Liver (tissue), 8 donors: ENCODE measurements at regions not wholly inside any gene's neighbourhood (a gene's known extent, or its start where the extent isn't known, plus 50 kb on each side); places are given as distances from the start of the nearest gene placed in this dataset.

Source experiments
- DNase-seq: peaks from one replicate; pipeline ENCODE4 v3.0.0-alpha.2; 2017; ENCODE audit warnings: low spot score
- H3K27ac ChIP-seq, 2 donors: one replicate each; pipeline ENCODE4 v1.7.0; 2013; ENCODE audit warnings: inconsistent platforms in 2 of 2, low read length in 2 of 2, control low read depth in 1 of 2, low read depth in 1 of 2, mild to moderate bottlenecking in 1 of 2
- H3K27me3 ChIP-seq, 4 donors: one replicate each; pipeline versions ENCODE4 v1.6.1 to v1.7.0; 2013; ENCODE audit warnings: low read length in 3 of 4, inconsistent platforms in 1 of 4, mild to moderate bottlenecking in 1 of 4, moderate library complexity in 1 of 4; ENCODE audit not compliant: control insufficient read depth in 4 of 4, insufficient read depth in 4 of 4
- H3K36me3 ChIP-seq, 4 donors: one replicate each; pipeline versions ENCODE4 v1.6.1 to v1.7.0; 2013; ENCODE audit warnings: low read length in 3 of 4, mild to moderate bottlenecking in 3 of 4, low read depth in 1 of 4, moderate library complexity in 1 of 4; ENCODE audit not compliant: control insufficient read depth in 4 of 4, insufficient read depth in 3 of 4
- H3K4me1 ChIP-seq, 4 donors: one replicate each; pipeline versions ENCODE4 v1.6.1 to v1.7.0; 2013; ENCODE audit warnings: low read length in 3 of 4, mild to moderate bottlenecking in 3 of 4, moderate library complexity in 1 of 4; ENCODE audit not compliant: control insufficient read depth in 4 of 4, insufficient read depth in 4 of 4
- H3K4me3 ChIP-seq, 3 donors: one replicate each; pipeline versions ENCODE4 v1.6.1 to v1.7.0; 2013; ENCODE audit warnings: low read length in 3 of 3, control low read depth in 1 of 3, low read depth in 1 of 3, mild to moderate bottlenecking in 1 of 3
- H3K9ac ChIP-seq, 2 donors: one replicate each; pipeline ENCODE4 v1.7.0; 2013; ENCODE audit warnings: low read length in 2 of 2, mild to moderate bottlenecking in 2 of 2, moderate library complexity in 2 of 2, control low read depth in 1 of 2, low read depth in 1 of 2
- H3K9me3 ChIP-seq, 4 donors: one replicate each; pipeline versions ENCODE4 v1.6.1 to v1.7.0; 2013; ENCODE audit warnings: low read length in 3 of 4; ENCODE audit not compliant: control insufficient read depth in 4 of 4
- ATF3 ChIP-seq: IDR thresholded peaks from 2 replicates; pipeline ENCODE4 v1.6.1; 2016; ENCODE audit warnings: antibody characterized with exemption
- CTCF ChIP-seq: fragments of 150-350 bp; IDR thresholded peaks from 2 replicates; pipeline ENCODE4 v1.5.1; 2017; ENCODE audit warnings: improper control_type of control experiment, low read depth, low read length; ENCODE audit not compliant: missing input control
- FOXA1 ChIP-seq: IDR thresholded peaks from 2 replicates; pipeline ENCODE4 v1.6.1; 2016; ENCODE audit warnings: antibody characterized with exemption
- FOXA2 ChIP-seq: IDR thresholded peaks from 2 replicates; pipeline ENCODE4 v1.6.1; 2016; ENCODE audit warnings: antibody characterized with exemption
- GABPA ChIP-seq, 2 donors: IDR thresholded peaks in 1 of 2; conservative IDR thresholded peaks in 1 of 2; 2 replicates each; pipeline ENCODE4 v1.6.1; 2016; ENCODE audit warnings: antibody characterized with exemption in 2 of 2, mild to moderate bottlenecking in 1 of 2, moderate library complexity in 1 of 2
- JUND ChIP-seq, 2 donors: IDR thresholded peaks; 2 replicates each; pipeline ENCODE4 v1.6.1; 2016; ENCODE audit warnings: antibody characterized with exemption in 2 of 2
- MAX ChIP-seq: IDR thresholded peaks from 2 replicates; pipeline ENCODE4 v1.6.1; 2016; ENCODE audit warnings: antibody characterized with exemption
- NR2F2 ChIP-seq: IDR thresholded peaks from 2 replicates; pipeline ENCODE4 v1.6.1; 2016; ENCODE audit warnings: antibody characterized with exemption
- RXRA ChIP-seq, 2 donors: IDR thresholded peaks; 2 replicates each; pipeline ENCODE4 v1.6.1; 2017 to 2018; ENCODE audit warnings: antibody characterized with exemption in 2 of 2, mild to moderate bottlenecking in 1 of 2
- SP1 ChIP-seq: IDR thresholded peaks from 2 replicates; pipeline ENCODE4 v1.6.1; 2018; ENCODE audit warnings: antibody characterized with exemption, mild to moderate bottlenecking
- TAF1 ChIP-seq: conservative IDR thresholded peaks from 2 replicates; pipeline ENCODE4 v1.6.1; 2016; ENCODE audit warnings: antibody characterized with exemption, mild to moderate bottlenecking
- ZBTB33 ChIP-seq: IDR thresholded peaks from 2 replicates; pipeline ENCODE4 v1.6.1; 2016; ENCODE audit warnings: antibody characterized with exemption
- WGBS: extraction: QIAGEN DNeasy Blood & Tissue Kit; methylation state at CpG from one replicate; pipeline ENCODE4 v1.1.7; 2013; 5-methylcytosine and 5-hydroxymethylcytosine counted together
- donor health status: healthy.
- donor health status: healthy.
- donor health status: healthy.
- donor health status: healthy.
- donor health status: healthy.

GRCh38 chr9:110048976-110049698 is 158.8 kb downstream of the C9orf152 start (continued):
- TF ChIP-seq CTCF (no peak), GABPA (IDR thresholded peaks at IDR 0.05 in 1 of 2, conservative IDR thresholded peaks at IDR 0.05 in 1 of 2) (no peak)

- peaks cover 0 to 5% (median 3%) of the 10 kb centered on the region in 4 donors for H3K36me3 ChIP-seq
- peak overlapping the region; percentile 70 to 73 for H3K27ac ChIP-seq
- H3K9me3 ChIP-seq, result no peaks in the 10 kb centered on the region
- no peaks in the 10 kb centered on the region for H3K27me3 ChIP-seq
- WGBS, result 50% methylated on average over 26 of the region's 26 CpGs
- DNase-seq, result no peak
- H3K4me3 ChIP-seq, result peak overlapping the region in 2 of 3 donors; percentile 52 to 56
- H3K9ac ChIP-seq, result peak overlapping the region; percentile 22 to 46
- H3K4me1 ChIP-seq, result peaks cover 0 to 3% (median 0%) of the 10 kb centered on the region in 4 donors
- no peak for TF ChIP-seq CTCF
- TF ChIP-seq TAF1, result no peak
- TF ChIP-seq RXRA (IDR thresholded peaks at IDR 0.05), result no peak
- TF ChIP-seq JUND (IDR thresholded peaks at IDR 0.05), result no peak
- no peak for TF ChIP-seq FOXA2
- no peak for TF ChIP-seq ZBTB33
- TF ChIP-seq MAX, result no peak
- no peak for TF ChIP-seq ATF3
- TF ChIP-seq FOXA1, result no peak
- TF ChIP-seq SP1, result no peak
These were observed 158.1 kb downstream of the C9orf152 start for GRCh38 chr9:110049699-110050450.

GRCh38 chr9:110050925-110051355 is 157.0 kb downstream of the C9orf152 start:
- TF ChIP-seq FOXA2, result no peak
- TF ChIP-seq MAX, result no peak
- no peak for TF ChIP-seq NR2F2
- peak; percentile 13 to 48 for TF ChIP-seq JUND (IDR thresholded peaks at IDR 0.05)
- Histone ChIP-seq H3K4me1 (peaks cover 0 to 3% (median 0%) of the 10 kb centered on the region in 4 donors), H3K9ac (no peak overlapping the region), H3K9me3 (no peaks in the 10 kb centered on the region), H3K4me3 (no peak overlapping the region), H3K27ac (peak overlapping the region in 1 of 2 donors; percentile 3), H3K36me3 (peaks cover 0 to 5% (median 3%) of the 10 kb centered on the region in 4 donors), H3K27me3 (no peaks in the 10 kb centered on the region)
- no peak for DNase-seq
- WGBS, result 59% methylated on average over 1 of the region's 1 CpG
